ENCODE measurements at regions not wholly inside any gene's neighbourhood (a gene's known extent, or its start where the extent isn't known, plus 50 kb on each side); places are given as distances from the start of the nearest gene placed in this dataset.

DNA sequence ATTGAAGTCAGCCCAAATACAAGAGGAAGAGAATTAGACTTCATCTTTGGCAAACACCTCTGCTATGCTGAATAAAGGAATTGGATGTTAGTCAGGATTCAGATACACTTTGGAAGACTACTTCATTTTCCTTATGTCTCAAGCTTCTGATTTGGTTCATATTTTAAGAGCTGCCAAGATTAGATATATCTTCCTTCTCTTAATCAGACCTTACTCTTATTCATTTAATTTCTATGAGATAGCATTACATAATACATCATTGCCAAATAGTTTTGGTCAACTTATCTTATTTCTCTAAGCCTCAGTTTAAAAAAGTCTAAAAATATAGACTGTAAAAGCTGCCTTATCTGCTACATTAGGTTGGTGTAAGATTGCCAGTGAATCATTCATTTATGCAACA is 330.6 kb upstream of the NAV3 start:
- Mint-ChIP-seq H3K4me3 (no peak overlapping the region), H3K4me1 (ENCODE audit: low read depth) (no peaks in the 10 kb centered on the region), H3K27me3 (no peaks in the 10 kb centered on the region), H3K9me3 (peaks cover 2% of the 10 kb centered on the region), H3K36me3 (ENCODE audit: low read depth) (no peaks in the 10 kb centered on the region), H3K27ac (no peak overlapping the region)
- ATAC-seq (no peak), DNase-seq (no peak)
- CTCF ChIA-PET = no interaction called here
- TF ChIP-seq, protein P1, sequence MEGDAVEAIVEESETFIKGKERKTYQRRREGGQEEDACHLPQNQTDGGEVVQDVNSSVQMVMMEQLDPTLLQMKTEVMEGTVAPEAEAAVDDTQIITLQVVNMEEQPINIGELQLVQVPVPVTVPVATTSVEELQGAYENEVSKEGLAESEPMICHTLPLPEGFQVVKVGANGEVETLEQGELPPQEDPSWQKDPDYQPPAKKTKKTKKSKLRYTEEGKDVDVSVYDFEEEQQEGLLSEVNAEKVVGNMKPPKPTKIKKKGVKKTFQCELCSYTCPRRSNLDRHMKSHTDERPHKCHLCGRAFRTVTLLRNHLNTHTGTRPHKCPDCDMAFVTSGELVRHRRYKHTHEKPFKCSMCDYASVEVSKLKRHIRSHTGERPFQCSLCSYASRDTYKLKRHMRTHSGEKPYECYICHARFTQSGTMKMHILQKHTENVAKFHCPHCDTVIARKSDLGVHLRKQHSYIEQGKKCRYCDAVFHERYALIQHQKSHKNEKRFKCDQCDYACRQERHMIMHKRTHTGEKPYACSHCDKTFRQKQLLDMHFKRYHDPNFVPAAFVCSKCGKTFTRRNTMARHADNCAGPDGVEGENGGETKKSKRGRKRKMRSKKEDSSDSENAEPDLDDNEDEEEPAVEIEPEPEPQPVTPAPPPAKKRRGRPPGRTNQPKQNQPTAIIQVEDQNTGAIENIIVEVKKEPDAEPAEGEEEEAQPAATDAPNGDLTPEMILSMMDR (IDR thresholded peaks at IDR 0.05) = no peak
- intact Hi-C loops (cut with micrococcal nuclease) = no loop called here
- POLR2A ChIA-PET = no interaction called here

DNA sequence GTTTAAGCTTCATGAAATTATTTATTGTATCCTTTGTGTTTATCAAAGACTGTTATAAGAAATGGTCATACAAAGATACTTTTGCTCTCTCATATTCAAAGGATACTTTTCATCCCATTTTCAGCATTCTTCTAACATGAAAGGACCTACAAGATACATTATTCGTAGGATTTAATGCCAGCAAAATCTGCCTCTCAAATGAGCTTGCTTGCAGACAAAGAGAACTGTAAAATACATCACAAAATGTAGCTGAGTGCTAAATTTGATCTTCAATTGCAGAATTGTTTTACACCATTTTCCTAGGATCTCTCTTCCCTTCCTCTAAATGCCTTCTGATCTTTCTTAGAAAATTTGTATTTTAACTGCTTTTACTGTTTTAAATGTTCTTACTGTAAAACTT is 333.0 kb upstream of the NAV3 start:
- Mint-ChIP-seq H3K4me3 (no peak overlapping the region), H3K4me1 (ENCODE audit: low read depth) (no peaks in the 10 kb centered on the region), H3K27ac (no peak overlapping the region), H3K9me3 (peaks cover 2% of the 10 kb centered on the region), H3K27me3 (no peaks in the 10 kb centered on the region), H3K36me3 (ENCODE audit: low read depth) (no peaks in the 10 kb centered on the region)
- DNase-seq (no peak), ATAC-seq (no peak)
- CTCF ChIA-PET = no interaction called here
- POLR2A ChIA-PET = no interaction called here
- intact Hi-C loops (cut with micrococcal nuclease) = no loop called here
- TF ChIP-seq, protein P1 (IDR thresholded peaks at IDR 0.05) = no peak

DNA sequence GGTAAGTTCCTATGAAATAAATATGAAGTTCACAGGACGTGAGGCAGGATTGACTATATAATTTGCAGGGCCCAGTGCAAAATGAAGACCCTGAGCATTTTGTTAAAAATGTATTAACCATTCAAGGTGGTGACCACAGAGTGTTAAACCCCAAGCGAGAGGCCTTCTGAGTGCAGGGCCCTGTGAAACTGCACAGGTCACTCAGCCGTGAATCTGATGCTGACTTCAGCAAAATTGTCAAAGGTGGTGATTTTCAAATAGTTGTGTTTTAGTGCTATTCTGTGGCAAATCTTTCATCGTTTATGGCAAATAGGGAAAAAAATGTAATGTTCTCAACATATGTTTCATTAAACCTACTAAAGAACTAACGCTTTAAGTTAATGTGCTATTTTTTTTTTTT is 334.0 kb upstream of the NAV3 start:
- CTCF ChIA-PET = no interaction called here
- H3K4me3 Mint-ChIP-seq = no peak overlapping the region
- no peaks in the 10 kb centered on the region for H3K36me3 Mint-ChIP-seq (ENCODE audit: low read depth)
- DNase-seq (no peak), ATAC-seq (no peak)
- no peaks in the 10 kb centered on the region for H3K4me1 Mint-ChIP-seq (ENCODE audit: low read depth)
- POLR2A ChIA-PET = no interaction called here
- peaks cover 2% of the 10 kb centered on the region for H3K9me3 Mint-ChIP-seq
- intact Hi-C loops (cut with micrococcal nuclease) = no loop called here
- TF ChIP-seq, protein P1 (IDR thresholded peaks at IDR 0.05) = no peak
- H3K27me3 Mint-ChIP-seq = no peaks in the 10 kb centered on the region
- no peak overlapping the region for H3K27ac Mint-ChIP-seq

DNA sequence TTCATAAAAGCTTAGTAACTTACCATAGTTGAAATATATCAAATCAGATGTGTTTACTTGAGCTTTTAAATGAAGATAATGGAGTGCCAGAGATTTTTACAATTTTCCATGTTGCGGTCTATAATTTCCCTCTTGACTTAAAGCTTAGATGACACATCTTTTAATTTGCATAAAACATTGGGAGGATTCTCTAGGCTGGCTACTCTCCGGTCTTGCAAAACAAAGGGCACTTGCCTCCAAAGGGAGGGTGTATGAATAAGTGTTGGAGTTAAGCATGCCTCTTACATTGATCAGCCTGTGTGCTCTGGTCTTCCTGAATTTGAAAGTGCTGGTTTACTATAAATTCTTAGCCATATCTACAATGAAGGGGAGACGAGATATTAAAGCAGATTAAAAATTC is 336.4 kb upstream of the NAV3 start:
- DNase-seq (no peak), ATAC-seq (no peak)
- Mint-ChIP-seq H3K4me1 (ENCODE audit: low read depth) (no peaks in the 10 kb centered on the region), H3K4me3 (no peak overlapping the region), H3K9me3 (no peaks in the 10 kb centered on the region), H3K27me3 (no peaks in the 10 kb centered on the region), H3K36me3 (ENCODE audit: low read depth) (no peaks in the 10 kb centered on the region), H3K27ac (no peak overlapping the region)
- intact Hi-C loops (cut with micrococcal nuclease) = no loop called here
- ChIA-PET POLR2A (no interaction called here), CTCF (no interaction called here)
- TF ChIP-seq, protein P1 (IDR thresholded peaks at IDR 0.05) = no peak

DNA sequence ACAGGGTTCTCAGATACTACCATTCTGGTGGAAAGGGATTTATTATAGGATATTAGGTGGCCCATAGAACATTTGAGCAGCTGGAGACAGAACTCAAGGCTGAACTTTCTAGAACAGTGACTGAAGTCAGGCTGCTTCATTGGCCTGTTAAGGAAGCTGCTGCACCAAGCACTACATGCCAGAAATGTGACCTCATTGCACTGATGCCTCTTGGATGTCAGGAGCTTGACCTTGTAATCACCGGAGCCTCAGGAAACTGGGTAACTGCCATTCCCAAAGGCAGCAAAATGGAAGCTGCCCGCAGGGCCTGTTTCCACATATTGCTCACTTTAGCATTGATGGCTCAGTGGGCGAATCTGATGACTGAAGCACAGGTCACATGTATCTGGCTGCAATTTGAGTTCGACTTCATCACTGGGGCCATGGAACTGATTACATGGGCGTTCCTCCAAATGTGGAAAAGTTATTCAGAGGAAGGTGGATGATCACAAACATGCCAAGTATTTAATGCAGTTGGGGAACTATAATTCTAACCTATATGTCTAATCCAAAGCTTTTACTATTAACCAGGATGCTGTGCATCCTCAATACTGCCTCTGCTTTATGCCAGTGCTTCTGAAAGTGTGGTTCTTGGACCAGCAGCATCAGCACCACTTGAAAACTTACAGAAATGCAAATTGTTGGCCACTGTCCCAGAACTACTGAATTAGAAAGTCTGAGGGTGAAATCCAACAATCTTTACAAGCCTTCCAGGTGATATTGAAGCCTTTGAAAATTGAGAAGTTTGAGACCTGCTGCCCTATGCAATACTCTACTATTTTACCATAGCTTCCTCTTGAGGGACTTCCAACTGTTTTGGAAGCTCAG is 337.2 kb upstream of the NAV3 start:
- ChIA-PET POLR2A (no interaction called here), CTCF (no interaction called here)
- TF ChIP-seq, protein P1 (IDR thresholded peaks at IDR 0.05) = no peak
- no peak for DNase-seq
- no peak overlapping the region for H3K4me3 Mint-ChIP-seq
- H3K36me3 Mint-ChIP-seq (ENCODE audit: low read depth) = no peaks in the 10 kb centered on the region
- intact Hi-C loops (cut with micrococcal nuclease) = no loop called here
- H3K9me3 Mint-ChIP-seq = no peaks in the 10 kb centered on the region
- ATAC-seq = no peak
- no peak overlapping the region for H3K27ac Mint-ChIP-seq
- no peaks in the 10 kb centered on the region for H3K4me1 Mint-ChIP-seq (ENCODE audit: low read depth)
- H3K27me3 Mint-ChIP-seq = no peaks in the 10 kb centered on the region
